H1 (cell line): ENCODE measurements at regions not wholly inside any gene's neighbourhood (a gene's known extent, or its start where the extent isn't known, plus 50 kb on each side); places are given as distances from the start of the nearest gene placed in this dataset.

Experiments
- CTCF ChIP-seq, 3 experiments: IDR thresholded peaks; 1 replicate in 2 of 3; 2 replicates in 1 of 3; pipeline versions ENCODE4 v1.5.1 to v1.6.1; 2011; ENCODE audit warnings: low read length in 3 of 3, mild to moderate bottlenecking in 3 of 3, inconsistent platforms in 2 of 3, low read depth in 1 of 3, moderate library complexity in 1 of 3; ENCODE audit not compliant: insufficient read depth in 1 of 3; ENCODE audit errors: control extremely low read depth in 1 of 3
- GTF2F1 ChIP-seq: IDR thresholded peaks from 2 replicates; pipeline ENCODE4 v1.6.1; 2012; ENCODE audit warnings: low read depth, low read length, improper control_type of control experiment, borderline replicate concordance
- KDM4A ChIP-seq: IDR thresholded peaks from one replicate; pipeline ENCODE4 v1.7.1; 2012; ENCODE audit warnings: low read depth, mild to moderate bottlenecking, moderate library complexity, low read length, inconsistent platforms; ENCODE audit not compliant: severe bottlenecking
- RXRA ChIP-seq: IDR thresholded peaks from 2 replicates; pipeline ENCODE4 v1.6.1; 2011; ENCODE audit warnings: low read depth, mild to moderate bottlenecking, low read length, moderate library complexity; ENCODE audit not compliant: insufficient read depth
- SIRT6 ChIP-seq: IDR thresholded peaks from one replicate; pipeline ENCODE4 v1.7.1; 2012; ENCODE audit warnings: low read length, inconsistent platforms

- TF ChIP-seq CTCF (IDR thresholded peaks at IDR 0.05; ENCODE audit: control extremely low read depth in 1 of 3, insufficient read depth in 1 of 3, low read depth in 1 of 3, low read length in 3 of 3): no peak
- no peak for TF ChIP-seq GTF2F1
- no peak for TF ChIP-seq RXRA
- no peak for TF ChIP-seq KDM4A
- no peak for TF ChIP-seq SIRT6
- TF ChIP-seq, all 59 proteins: peak for 0
These were observed 620.5 kb downstream of the IRX1 start (continued) for GRCh38 chr5:4216142-4216541.
